ENCODE measurements at regions not wholly inside any gene's neighbourhood (a gene's known extent, or its start where the extent isn't known, plus 50 kb on each side); places are given as distances from the start of the nearest gene placed in this dataset.

- DNase-seq (ENCODE audit: low spot score), result no peak
Observed at GRCh38 chr1:193489191-193489590, 302.8 kb upstream of the B3GALT2 start.

- DNase-seq (ENCODE audit: low spot score), result no peak
Observed at GRCh38 chr1:193487722-193488121, 301.3 kb upstream of the B3GALT2 start.

GRCh38 chr1:193486671-193487229 is 300.3 kb upstream of the B3GALT2 start:
- DNase-seq (ENCODE audit: low spot score), result no peak

- no peak for DNase-seq (ENCODE audit: low spot score)
Observed at GRCh38 chr1:193480755-193481154, 294.3 kb upstream of the B3GALT2 start.

GRCh38 chr1:193479187-193479586 is 292.8 kb upstream of the B3GALT2 start:
- no peak for DNase-seq (ENCODE audit: low spot score)

GRCh38 chr1:193476748-193477147 is 290.3 kb upstream of the B3GALT2 start:
- no peak for DNase-seq (ENCODE audit: low spot score)

- DNase-seq (ENCODE audit: low spot score), result no peak
Observed at GRCh38 chr1:193473932-193474331, 287.5 kb upstream of the B3GALT2 start.

GRCh38 chr1:193472838-193473398 is 286.5 kb upstream of the B3GALT2 start:
- DNase-seq (ENCODE audit: low spot score), result no peak

GRCh38 chr1:193472430-193472829 is 286.0 kb upstream of the B3GALT2 start:
- DNase-seq (ENCODE audit: low spot score), result no peak

GRCh38 chr1:193471981-193472380 is 285.6 kb upstream of the B3GALT2 start:
- no peak for DNase-seq (ENCODE audit: low spot score)

- DNase-seq (ENCODE audit: low spot score), result no peak
Observed at GRCh38 chr1:193463326-193463932, 277.0 kb upstream of the B3GALT2 start.

GRCh38 chr1:193462629-193463320 is 276.4 kb upstream of the B3GALT2 start:
- no peak for DNase-seq (ENCODE audit: low spot score)

GRCh38 chr1:193458628-193459027 is 272.2 kb upstream of the B3GALT2 start:
- DNase-seq (ENCODE audit: low spot score), result no peak

GRCh38 chr1:193457676-193458075 is 271.3 kb upstream of the B3GALT2 start:
- no peak for DNase-seq (ENCODE audit: low spot score)

- no peak for DNase-seq (ENCODE audit: low spot score)
Observed at GRCh38 chr1:193456811-193457280, 270.4 kb upstream of the B3GALT2 start.

- DNase-seq (ENCODE audit: low spot score), result no peak
Observed at GRCh38 chr1:193451606-193452005, 265.2 kb upstream of the B3GALT2 start.

- DNase-seq (ENCODE audit: low spot score), result no peak
Observed at GRCh38 chr1:193451001-193451400, 264.6 kb upstream of the B3GALT2 start.

GRCh38 chr1:193448682-193449461 is 262.5 kb upstream of the B3GALT2 start:
- DNase-seq (ENCODE audit: low spot score), result no peak

- DNase-seq (ENCODE audit: low spot score), result no peak
Observed at GRCh38 chr1:193443886-193444285, 257.5 kb upstream of the B3GALT2 start.

- no peak for DNase-seq (ENCODE audit: low spot score)
Observed at GRCh38 chr1:193438771-193439170, 252.4 kb upstream of the B3GALT2 start.

GRCh38 chr1:193438312-193438711 is 251.9 kb upstream of the B3GALT2 start:
- no peak for DNase-seq (ENCODE audit: low spot score)

- DNase-seq (ENCODE audit: low spot score), result no peak
Observed at GRCh38 chr1:193437785-193438184, 251.4 kb upstream of the B3GALT2 start.
